Mesodermal cell (in vitro differentiated cells): ENCODE measurements at regions not wholly inside any gene's neighbourhood (a gene's known extent, or its start where the extent isn't known, plus 50 kb on each side); places are given as distances from the start of the nearest gene placed in this dataset.

Source experiments
- H3K27ac ChIP-seq: 2 replicates; pipeline ENCODE4 v1.7.0; 2013; ENCODE audit warnings: mild to moderate bottlenecking, low read depth, low read length, moderate library complexity; ENCODE audit not compliant: severe bottlenecking
- H3K36me3 ChIP-seq: 2 replicates; pipeline ENCODE4 v1.7.1; 2013; ENCODE audit warnings: mild to moderate bottlenecking, low read length, moderate library complexity; ENCODE audit not compliant: control insufficient read depth, insufficient read depth
- H3K4me1 ChIP-seq: one replicate; pipeline ENCODE4 v1.7.1; 2013; ENCODE audit warnings: mild to moderate bottlenecking, low read length; ENCODE audit not compliant: insufficient read depth, control insufficient read depth, poor library complexity, severe bottlenecking
- H3K4me3 ChIP-seq: 2 replicates; pipeline ENCODE4 v1.7.0; 2013; ENCODE audit warnings: low read length, control low read depth, mild to moderate bottlenecking; ENCODE audit not compliant: insufficient read depth, poor library complexity, severe bottlenecking; ENCODE audit errors: extremely low read depth
- H3K9me3 ChIP-seq: 2 replicates; pipeline ENCODE4 v1.7.1; 2013; ENCODE audit warnings: mild to moderate bottlenecking, low read length, moderate library complexity; ENCODE audit not compliant: control insufficient read depth
- WGBS, 2 experiments: methylation state at CpG; one replicate each; pipeline ENCODE4 v1.1.5; 2013; ENCODE audit warnings: missing lambda C conversion rate in 2 of 2; ENCODE audit not compliant: insufficient coverage in 2 of 2; 5-methylcytosine and 5-hydroxymethylcytosine counted together

DNA sequence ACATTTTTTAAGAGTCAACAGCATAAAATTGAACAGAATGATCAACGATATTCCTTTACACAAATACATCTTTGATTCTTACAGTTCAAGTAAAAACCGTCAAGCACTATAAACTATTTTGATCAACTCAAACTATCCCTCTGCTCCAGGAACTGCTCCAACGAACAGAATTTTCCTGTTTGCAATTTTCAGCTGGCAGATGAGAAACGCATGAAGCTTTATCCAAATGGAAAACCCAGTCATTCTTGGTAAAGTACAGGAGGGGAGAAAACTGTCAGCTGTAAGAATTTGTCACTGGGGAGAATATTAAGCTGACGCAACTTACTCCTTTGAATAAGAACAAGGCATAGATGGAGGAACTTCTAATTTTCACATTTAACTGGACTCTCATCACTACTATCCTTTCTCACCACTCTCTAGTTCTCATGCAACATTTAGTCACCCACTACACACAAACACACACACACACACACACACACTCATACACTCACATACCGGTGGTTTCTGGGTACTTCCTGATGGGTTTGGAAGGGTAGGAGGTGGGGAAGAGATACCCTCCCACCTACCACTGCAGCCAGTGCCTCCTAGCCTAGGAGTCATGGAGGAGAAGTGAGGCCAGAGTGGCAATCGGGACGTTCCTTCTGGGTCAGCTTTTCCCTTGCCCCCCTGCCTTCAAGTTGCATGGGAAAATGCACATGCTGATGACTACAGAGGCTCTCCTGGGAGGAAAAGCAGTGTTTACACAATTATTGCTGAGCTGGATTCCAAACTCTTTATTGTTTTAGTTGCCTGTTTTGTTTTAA, 54.0 kb upstream of the SPATS2L start:
- Histone ChIP-seq H3K4me1 (peaks cover 17% of the 10 kb centered on the region), H3K36me3 (no peaks in the 10 kb centered on the region), H3K27ac (peak overlapping the region; percentile 52), H3K9me3 (no peaks in the 10 kb centered on the region), H3K4me3 (no peak overlapping the region)
- 80 to 84% methylated on average over 4 to 6 of the region's 8 CpGs for WGBS, 2 experiments

DNA sequence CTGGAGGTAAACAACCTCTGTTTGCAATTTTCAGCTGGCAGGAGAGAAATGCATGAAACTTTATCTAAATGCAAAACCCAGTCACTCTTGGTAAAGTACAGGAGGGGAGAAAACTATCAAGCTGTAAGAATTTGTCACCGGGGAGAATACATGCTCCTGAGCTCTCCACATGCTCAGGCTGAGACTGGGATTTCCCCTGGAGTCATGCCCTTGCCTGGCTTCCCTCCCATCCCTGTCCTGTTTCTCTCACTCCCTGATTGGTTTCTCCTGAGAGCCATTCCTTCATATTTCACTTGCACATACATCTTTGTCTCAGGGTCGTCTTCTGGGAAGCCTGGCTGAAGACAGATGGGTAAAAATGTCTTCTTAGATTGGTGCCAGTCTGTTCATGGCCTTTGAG, 52.9 kb upstream of the SPATS2L start:
- peak overlapping the region; percentile 52 for H3K27ac ChIP-seq
- H3K4me1 ChIP-seq = peaks cover 17% of the 10 kb centered on the region
- no peaks in the 10 kb centered on the region for H3K36me3 ChIP-seq
- WGBS, 2 experiments = 60 to 100% methylated on average over 1 of the region's 2 CpGs
- H3K4me3 ChIP-seq = no peak overlapping the region
- H3K9me3 ChIP-seq = no peaks in the 10 kb centered on the region

DNA sequence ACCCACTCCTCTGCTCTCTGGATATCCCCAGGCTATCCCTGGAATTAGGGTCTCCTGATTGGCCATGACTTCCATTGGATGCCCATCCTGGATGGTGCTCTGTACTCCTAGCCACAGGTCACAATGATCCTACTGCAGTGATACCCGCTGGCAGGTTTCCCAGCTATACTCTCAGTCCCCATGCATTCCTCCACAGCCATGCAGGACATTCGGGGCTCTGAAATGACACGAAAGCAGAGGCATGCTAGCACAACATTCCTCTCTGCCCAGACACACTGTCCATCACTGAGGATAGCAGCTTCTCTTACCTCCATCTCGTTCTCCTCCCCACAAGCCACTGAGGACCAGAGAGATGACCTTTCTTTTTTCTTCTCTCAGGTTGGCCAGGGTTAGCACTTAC, 51.7 kb upstream of the SPATS2L start:
- H3K4me1 ChIP-seq = peaks cover 17% of the 10 kb centered on the region
- no peaks in the 10 kb centered on the region for H3K9me3 ChIP-seq
- no peak overlapping the region for H3K4me3 ChIP-seq
- H3K27ac ChIP-seq = no peak overlapping the region
- no peaks in the 10 kb centered on the region for H3K36me3 ChIP-seq
- 90 to 95% methylated on average over 4 of the region's 4 CpGs for WGBS, 2 experiments

DNA sequence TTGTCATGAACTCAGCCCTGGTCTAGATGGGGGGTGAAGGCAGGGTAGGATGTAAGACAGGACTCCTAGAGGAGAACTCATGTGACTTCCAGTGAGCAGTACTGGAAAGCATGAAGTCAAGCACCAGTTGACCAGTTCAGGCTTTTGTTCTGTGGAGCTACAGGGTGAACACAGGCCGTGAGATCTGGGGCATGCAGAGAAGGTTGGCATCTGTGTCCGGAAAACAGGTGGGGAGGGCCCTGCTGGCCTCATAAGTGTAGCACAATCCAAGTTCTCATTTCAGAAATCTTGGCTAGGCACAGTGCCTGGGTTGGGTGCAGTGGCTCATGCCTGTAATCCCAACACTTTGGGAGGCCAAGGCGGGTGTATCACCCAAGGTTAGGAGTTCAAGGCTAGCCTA, 50.9 kb upstream of the SPATS2L start:
- H3K27ac ChIP-seq = no peak overlapping the region
- no peaks in the 10 kb centered on the region for H3K9me3 ChIP-seq
- peaks cover 17% of the 10 kb centered on the region for H3K4me1 ChIP-seq
- 82 to 88% methylated on average over 2 to 3 of the region's 3 CpGs for WGBS, 2 experiments
- H3K4me3 ChIP-seq = no peak overlapping the region
- no peaks in the 10 kb centered on the region for H3K36me3 ChIP-seq
